GM23338 (cell line): ENCODE measurements at regions not wholly inside any gene's neighbourhood (a gene's known extent, or its start where the extent isn't known, plus 50 kb on each side); places are given as distances from the start of the nearest gene placed in this dataset.

ENCODE experiments used
- CTCF ChIP-seq, 2 experiments: fragments of 200-600 bp in 1 of 2; sonication (generic) in 1 of 2; conservative IDR thresholded peaks; 2 replicates each; pipeline versions ENCODE4 v1.5.1 to v1.6.1; 2016 to 2017; ENCODE audit warnings: antibody characterized with exemption in 2 of 2, low read depth in 2 of 2, mild to moderate bottlenecking in 2 of 2, moderate library complexity in 1 of 2
- EZH2 ChIP-seq: fragments of 200-600 bp; sonication (generic); IDR thresholded peaks from one replicate; pipeline ENCODE4 v1.8.0; 2017; ENCODE audit warnings: antibody characterized with exemption, mild to moderate bottlenecking, low read depth; ENCODE audit not compliant: unreplicated experiment
- EZH2phosphoT487 ChIP-seq: fragments of 200-600 bp; sonication (generic); IDR thresholded peaks from one replicate; pipeline ENCODE4 v1.8.1; 2018; ENCODE audit warnings: antibody characterized with exemption; ENCODE audit not compliant: unreplicated experiment
- POLR2AphosphoS5 ChIP-seq: IDR thresholded peaks from 2 replicates; pipeline ENCODE4 v1.6.1; 2016; ENCODE audit warnings: antibody characterized with exemption, low read depth
- REST ChIP-seq: IDR thresholded peaks from one replicate; pipeline ENCODE4 v1.6.1; 2018; ENCODE audit warnings: antibody characterized with exemption; ENCODE audit not compliant: unreplicated experiment

- TF ChIP-seq CTCF (conservative IDR thresholded peaks at IDR 0.05; ENCODE audit: low read depth in 2 of 2), result no peak
- no peak for TF ChIP-seq REST
- TF ChIP-seq EZH2phosphoT487, result no peak
- TF ChIP-seq EZH2, result no peak
- no peak for TF ChIP-seq POLR2AphosphoS5
Measured at GRCh38 chrX:96004386-96004785, 680.3 kb upstream of the DIAPH2 start.
